Fibroblast of pulmonary artery (primary cell): ENCODE measurements at regions not wholly inside any gene's neighbourhood (a gene's known extent, or its start where the extent isn't known, plus 50 kb on each side); places are given as distances from the start of the nearest gene placed in this dataset.

Experiments used
- DNase-seq: peaks from one replicate; pipeline ENCODE4 v3.0.0-alpha.2; 2010; ENCODE audit warnings: low read depth
- H3K4me3 ChIP-seq: replicated peaks from 2 replicates; pipeline ENCODE4 v1.5.1; 2011; ENCODE audit warnings: low read depth, mild to moderate bottlenecking, control low read depth, low read length, moderate library complexity
- CTCF ChIP-seq: IDR thresholded peaks from 2 replicates; pipeline ENCODE4 v1.5.1; 2011; ENCODE audit warnings: mild to moderate bottlenecking, control low read depth, low read length, inconsistent platforms; ENCODE audit errors: missing control alignments

GRCh38 chr11:101336155-101336554, 206.5 kb upstream of the PGR start:
- no peak for DNase-seq
- no peak for TF ChIP-seq CTCF
- H3K4me3 ChIP-seq: no peak overlapping the region

DNA sequence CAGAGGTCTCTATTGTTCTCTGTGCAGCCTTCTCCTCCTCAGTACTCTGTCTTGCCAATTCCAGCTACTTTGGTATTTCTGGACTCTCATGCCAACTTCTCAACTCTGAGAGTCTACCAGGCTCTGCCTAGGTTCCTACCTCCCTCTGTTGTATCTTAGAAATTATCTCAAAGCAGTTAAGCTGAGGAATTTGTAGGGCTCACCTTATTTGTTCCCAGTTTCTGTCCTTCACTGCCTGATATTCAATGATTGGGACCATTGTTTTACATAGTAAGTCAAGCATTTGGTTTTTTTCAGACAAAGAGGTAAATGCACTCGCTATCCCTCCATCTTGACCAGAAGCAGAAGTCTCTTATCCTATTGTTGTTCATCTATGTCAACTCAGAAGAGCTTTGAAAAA, 205.0 kb upstream of the PGR start:
- TF ChIP-seq CTCF: no peak
- no peak for DNase-seq
- H3K4me3 ChIP-seq: no peak overlapping the region

GRCh38 chr11:101331411-101331810, 201.8 kb upstream of the PGR start:
- no peak overlapping the region for H3K4me3 ChIP-seq
- no peak for DNase-seq
- TF ChIP-seq CTCF: no peak

GRCh38 chr11:101327908-101328307, 198.3 kb upstream of the PGR start:
- TF ChIP-seq CTCF: no peak
- no peak overlapping the region for H3K4me3 ChIP-seq
- DNase-seq: peak; percentile 8

DNA sequence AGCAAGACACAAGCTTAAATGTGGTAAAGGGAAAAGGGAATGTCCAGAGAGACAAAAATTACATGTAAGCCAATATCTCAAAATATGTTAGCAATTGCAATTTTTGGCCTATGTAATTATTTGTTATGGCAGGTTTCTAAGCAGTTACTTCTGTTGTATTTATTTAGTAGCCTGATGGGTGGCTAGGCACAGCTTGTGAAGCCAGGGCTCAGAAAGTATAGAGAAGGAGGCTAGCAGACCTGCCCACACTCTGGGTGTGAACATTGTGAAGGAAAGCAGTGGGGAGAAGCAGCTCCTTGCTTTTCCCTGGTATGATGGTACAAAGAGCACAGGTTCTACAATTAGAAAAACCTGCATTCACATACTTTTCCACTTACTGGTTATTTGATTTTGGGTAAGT, 196.5 kb upstream of the PGR start:
- H3K4me3 ChIP-seq: no peak overlapping the region
- no peak for DNase-seq

GRCh38 chr11:101323997-101324396, 194.4 kb upstream of the PGR start:
- TF ChIP-seq CTCF: no peak
- no peak overlapping the region for H3K4me3 ChIP-seq
- peak; percentile 2 for DNase-seq

More for the DNA sequence above, 196.5 kb upstream of the PGR start:
- no peak for TF ChIP-seq CTCF

DNA sequence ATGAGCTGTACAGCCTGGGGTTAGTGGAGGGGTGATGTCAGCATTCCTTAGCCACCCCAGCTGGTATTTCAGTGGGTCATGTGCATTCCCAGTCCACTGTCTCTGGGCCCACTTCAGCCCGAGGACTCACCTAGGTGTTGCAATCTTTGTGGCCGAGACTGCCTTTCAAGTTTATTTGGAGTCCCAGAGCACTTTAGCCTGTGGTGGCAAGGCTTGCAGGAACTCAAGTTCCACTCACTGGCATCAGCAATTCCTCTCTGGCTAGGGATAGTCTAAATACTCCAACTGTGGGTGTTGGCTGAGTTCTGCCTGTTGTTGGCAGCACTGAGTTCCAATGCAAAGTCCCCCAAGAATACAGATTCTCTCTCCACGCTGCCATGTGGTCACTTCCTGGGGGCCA, 191.6 kb upstream of the PGR start:
- DNase-seq: no peak
- no peak for TF ChIP-seq CTCF

More for the DNA sequence above, 191.6 kb upstream of the PGR start:
- no peak overlapping the region for H3K4me3 ChIP-seq
